ENCODE measurements at regions not wholly inside any gene's neighbourhood (a gene's known extent, or its start where the extent isn't known, plus 50 kb on each side); places are given as distances from the start of the nearest gene placed in this dataset.

DNA sequence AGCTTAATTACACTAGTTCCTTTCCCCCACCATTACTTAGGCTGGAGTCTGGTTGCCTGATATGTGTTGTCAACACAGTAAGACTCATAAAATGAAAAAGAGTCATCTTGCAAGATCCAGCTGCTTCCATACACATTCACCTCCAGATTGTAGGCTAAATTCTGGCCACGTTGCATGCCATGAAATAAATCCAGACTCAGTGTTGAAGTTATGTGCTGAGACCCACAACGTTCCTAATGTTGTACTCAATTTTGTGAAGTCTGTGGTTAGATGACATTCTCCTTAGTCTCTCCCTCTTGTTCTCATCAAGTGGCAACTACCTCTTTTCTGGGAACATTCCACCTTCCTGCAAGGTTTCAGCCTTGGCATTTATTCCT, 212.3 kb downstream of the LMBRD1 start:
- no TSS peak for BruUV-seq (replicated peaks)
- H4K5ac ChIP-seq (ENCODE audit: low read depth, low read length), result no peak overlapping the region
- H3K27ac ChIP-seq (ENCODE audit: insufficient read depth, low read length), result no peak overlapping the region
- DNase-seq (no peak), ATAC-seq (ENCODE audit: low read depth) (no peak)
- H3K9me3 ChIP-seq (ENCODE audit: control insufficient read depth, insufficient read depth, low read length), result no peaks in the 10 kb centered on the region
- H2AK5ac ChIP-seq (ENCODE audit: low read depth, low read length), result no peak overlapping the region
- no peak overlapping the region for H3K4ac ChIP-seq (ENCODE audit: low read depth, low read length)
- no peak overlapping the region for H2BK15ac ChIP-seq (ENCODE audit: low read depth, low read length)
- whole genome bisulfite sequencing, 2 experiments (ENCODE audit: extremely low coverage in 2 of 2, insufficient read length in 1 of 2), result no CpG with 5 or more reads among the region's 2 CpGs
- no peak overlapping the region for H3K9ac ChIP-seq (ENCODE audit: low read depth, low read length)
- no peak overlapping the region for H2BK20ac ChIP-seq (ENCODE audit: low read depth, low read length)
- dilution Hi-C loops (cut with HindIII; ENCODE audit: low sequenced_read_pairs, unreplicated experiment) (no loop called here), in situ Hi-C loops (cut with MboI; ENCODE audit: low sequenced_read_pairs) (no loop called here), intact Hi-C loops (cut with micrococcal nuclease) (no loop called here)
- no peak overlapping the region for H2BK5ac ChIP-seq (ENCODE audit: low read depth, low read length, poor library complexity, severe bottlenecking)
- H4K20me1 ChIP-seq (ENCODE audit: insufficient read depth, low read length), result no peaks in the 10 kb centered on the region
- no peak overlapping the region for H3K4me2 ChIP-seq (ENCODE audit: low read depth, low read length)
- no peaks in the 10 kb centered on the region for H3K27me3 ChIP-seq (ENCODE audit: control insufficient read depth, insufficient read depth, low read length)
- H3K4me1 ChIP-seq (ENCODE audit: control insufficient read depth, insufficient read depth, low read length), result no peaks in the 10 kb centered on the region
- H4K91ac ChIP-seq (ENCODE audit: insufficient read depth, low read depth, low read length), result no peak overlapping the region
- ChIA-PET POLR2A (ENCODE audit: unreplicated experiment) (no interaction called here), CTCF (no interaction called here)
- H3K9me1 ChIP-seq (ENCODE audit: insufficient read depth, low read length), result no peaks in the 10 kb centered on the region
- H3K23ac ChIP-seq (ENCODE audit: low read depth, low read length), result no peak overlapping the region
- H2BK120ac ChIP-seq (ENCODE audit: low read depth, low read length), result no peak overlapping the region
- no peak overlapping the region for H3K18ac ChIP-seq (ENCODE audit: low read depth, low read length)
- no peak overlapping the region for H4K8ac ChIP-seq (ENCODE audit: low read depth in 2 of 2, low read length in 2 of 2)
- H2AK9ac ChIP-seq (replicated peaks; ENCODE audit: low read depth, low read length, poor library complexity), result no peak overlapping the region
- no peak overlapping the region for H3K56ac ChIP-seq (ENCODE audit: extremely low read depth, insufficient read depth, low read length)
- no peak overlapping the region for H3K4me3 ChIP-seq (ENCODE audit: insufficient read depth, low read depth, low read length)
- H3K14ac ChIP-seq (replicated peaks; ENCODE audit: low read depth, low read length), result no peak overlapping the region
- H3K36me3 ChIP-seq (ENCODE audit: control insufficient read depth, insufficient read depth, low read length), result no peaks in the 10 kb centered on the region
- no peak overlapping the region for H2AFZ ChIP-seq (replicated peaks; ENCODE audit: low read length, poor library complexity)
- H3K79me1 ChIP-seq (ENCODE audit: low read depth in 1 of 2, low read length in 2 of 2), result no peaks in the 10 kb centered on the region
- TF ChIP-seq BHLHE40 (IDR thresholded peaks at IDR 0.05; ENCODE audit: low read depth, low read length) (no peak), MXI1 (IDR thresholded peaks at IDR 0.05; ENCODE audit: borderline replicate concordance, low read depth, low read length) (no peak), POLR2A (IDR thresholded peaks at IDR 0.05; ENCODE audit: low read depth, low read length) (no peak), RFX5 (IDR thresholded peaks at IDR 0.05; ENCODE audit: low read depth, low read length) (no peak), RCOR1 (IDR thresholded peaks at IDR 0.05; ENCODE audit: insufficient replicate concordance, low read length) (no peak), MAFK (IDR thresholded peaks at IDR 0.05; ENCODE audit: low read depth, low read length) (no peak), NFE2L2 (IDR thresholded peaks at IDR 0.05; ENCODE audit: low read depth, low read length) (no peak), MAZ (IDR thresholded peaks at IDR 0.05; ENCODE audit: borderline replicate concordance, low read depth, low read length) (no peak), CEBPB (IDR thresholded peaks at IDR 0.05; ENCODE audit: low read depth, low read length) (no peak), RAD21 (IDR thresholded peaks at IDR 0.05; ENCODE audit: low read length) (no peak)
- TF ChIP-seq, protein P1, sequence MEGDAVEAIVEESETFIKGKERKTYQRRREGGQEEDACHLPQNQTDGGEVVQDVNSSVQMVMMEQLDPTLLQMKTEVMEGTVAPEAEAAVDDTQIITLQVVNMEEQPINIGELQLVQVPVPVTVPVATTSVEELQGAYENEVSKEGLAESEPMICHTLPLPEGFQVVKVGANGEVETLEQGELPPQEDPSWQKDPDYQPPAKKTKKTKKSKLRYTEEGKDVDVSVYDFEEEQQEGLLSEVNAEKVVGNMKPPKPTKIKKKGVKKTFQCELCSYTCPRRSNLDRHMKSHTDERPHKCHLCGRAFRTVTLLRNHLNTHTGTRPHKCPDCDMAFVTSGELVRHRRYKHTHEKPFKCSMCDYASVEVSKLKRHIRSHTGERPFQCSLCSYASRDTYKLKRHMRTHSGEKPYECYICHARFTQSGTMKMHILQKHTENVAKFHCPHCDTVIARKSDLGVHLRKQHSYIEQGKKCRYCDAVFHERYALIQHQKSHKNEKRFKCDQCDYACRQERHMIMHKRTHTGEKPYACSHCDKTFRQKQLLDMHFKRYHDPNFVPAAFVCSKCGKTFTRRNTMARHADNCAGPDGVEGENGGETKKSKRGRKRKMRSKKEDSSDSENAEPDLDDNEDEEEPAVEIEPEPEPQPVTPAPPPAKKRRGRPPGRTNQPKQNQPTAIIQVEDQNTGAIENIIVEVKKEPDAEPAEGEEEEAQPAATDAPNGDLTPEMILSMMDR (conservative IDR thresholded peaks at IDR 0.05; ENCODE audit: low read depth, low read length), result no peak
- TF ChIP-seq, protein P2, sequence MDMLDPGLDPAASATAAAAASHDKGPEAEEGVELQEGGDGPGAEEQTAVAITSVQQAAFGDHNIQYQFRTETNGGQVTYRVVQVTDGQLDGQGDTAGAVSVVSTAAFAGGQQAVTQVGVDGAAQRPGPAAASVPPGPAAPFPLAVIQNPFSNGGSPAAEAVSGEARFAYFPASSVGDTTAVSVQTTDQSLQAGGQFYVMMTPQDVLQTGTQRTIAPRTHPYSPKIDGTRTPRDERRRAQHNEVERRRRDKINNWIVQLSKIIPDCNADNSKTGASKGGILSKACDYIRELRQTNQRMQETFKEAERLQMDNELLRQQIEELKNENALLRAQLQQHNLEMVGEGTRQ (IDR thresholded peaks at IDR 0.05; ENCODE audit: low read depth, low read length), result no peak
